GM23338 (cell line): ENCODE measurements at regions not wholly inside any gene's neighbourhood (a gene's known extent, or its start where the extent isn't known, plus 50 kb on each side); places are given as distances from the start of the nearest gene placed in this dataset.

Experiments
- ATAC-seq: fragments of 200-7000 bp; cut with Tn5 transposase; 3 replicates; pipeline ENCODE4 v1.9.1; 2020
- DNase-seq: peaks from one replicate; pipeline ENCODE4 v3.0.0-alpha.2; 2015; ENCODE audit warnings: low spot score
- H2AFZ ChIP-seq: fragments of 200-600 bp; sonication (generic); 2 replicates; pipeline ENCODE4 v1.8.0; 2016; ENCODE audit warnings: antibody characterized with exemption, mild to moderate bottlenecking, moderate library complexity
- H3F3A ChIP-seq: fragments of 200-600 bp; sonication (generic); replicated peaks from 2 replicates; pipeline ENCODE4 v1.8.0; 2017; ENCODE audit warnings: antibody characterized with exemption, mixed run types, low read depth
- H3K27ac ChIP-seq: fragments of 200-600 bp; sonication (generic); 2 replicates; pipeline ENCODE4 v1.6.1; 2016; ENCODE audit warnings: low read depth
- H3K27me3 ChIP-seq: fragments of 200-600 bp; sonication (generic); 2 replicates; pipeline ENCODE4 v1.8.0; 2016; ENCODE audit warnings: mild to moderate bottlenecking, mixed run types, moderate library complexity; ENCODE audit not compliant: insufficient read depth
- H3K36me3 ChIP-seq: fragments of 200-600 bp; sonication (generic); 2 replicates; pipeline ENCODE4 v1.8.0; 2016; ENCODE audit warnings: mild to moderate bottlenecking; ENCODE audit not compliant: insufficient read depth
- H3K4me1 ChIP-seq: fragments of 200-600 bp; sonication (generic); 2 replicates; pipeline ENCODE4 v1.8.0; 2016; ENCODE audit warnings: mild to moderate bottlenecking, moderate library complexity; ENCODE audit not compliant: insufficient read depth
- H3K4me2 ChIP-seq: fragments of 200-600 bp; sonication (generic); 2 replicates; pipeline ENCODE4 v1.7.1; 2017; ENCODE audit warnings: mixed run types
- H3K4me3 ChIP-seq: fragments of 200-600 bp; sonication (generic); 2 replicates; pipeline ENCODE4 v1.6.1; 2016; ENCODE audit warnings: mixed run types
- H3K79me2 ChIP-seq: fragments of 200-600 bp; sonication (generic); replicated peaks from 2 replicates; pipeline ENCODE4 v1.8.0; 2017; ENCODE audit warnings: mild to moderate bottlenecking; ENCODE audit not compliant: insufficient read depth
- H3K9me2 ChIP-seq: fragments of 200-600 bp; sonication (generic); 2 replicates; pipeline ENCODE4 v1.8.0; 2017; ENCODE audit not compliant: insufficient read depth
- H4K20me1 ChIP-seq: fragments of 200-600 bp; sonication (generic); replicated peaks from 2 replicates; pipeline ENCODE4 v1.8.0; 2017; ENCODE audit warnings: mild to moderate bottlenecking; ENCODE audit not compliant: insufficient read depth
- H3K27ac Mint-ChIP-seq: 2 replicates; pipeline ENCODE4 v1.8.0; 2020; ENCODE audit warnings: inconsistent platforms, mild to moderate bottlenecking, moderate library complexity, mixed read lengths
- H3K27me3 Mint-ChIP-seq: 3 replicates; pipeline ENCODE4 v1.8.0; 2022; ENCODE audit warnings: low read depth, mild to moderate bottlenecking, moderate library complexity, mixed read lengths, inconsistent platforms; ENCODE audit not compliant: insufficient read depth, poor library complexity
- H3K36me3 Mint-ChIP-seq: 3 replicates; pipeline ENCODE4 v1.8.0; 2021; ENCODE audit warnings: low read depth, mild to moderate bottlenecking, inconsistent platforms, moderate library complexity, mixed read lengths
- H3K4me1 Mint-ChIP-seq: 3 replicates; pipeline ENCODE4 v1.8.0; 2020; ENCODE audit warnings: mild to moderate bottlenecking, inconsistent platforms, mixed read lengths
- H3K4me3 Mint-ChIP-seq: 3 replicates; pipeline ENCODE4 v1.8.0; 2021; ENCODE audit warnings: moderate library complexity, mild to moderate bottlenecking, inconsistent platforms, mixed read lengths
- H3K9me3 Mint-ChIP-seq: 3 replicates; pipeline ENCODE4 v1.8.0; 2020; ENCODE audit warnings: moderate library complexity, mild to moderate bottlenecking, inconsistent platforms, mixed read lengths
- CREB1 ChIP-seq: fragments of 250-450 bp; sonication (Bioruptor Pico); IDR thresholded peaks from 2 replicates; pipeline ENCODE4 v1.5.0; 2020; ENCODE audit warnings: low read depth, mild to moderate bottlenecking, moderate library complexity
- JUNB ChIP-seq: IDR thresholded peaks from one replicate; pipeline ENCODE4 v1.6.1; 2016; ENCODE audit warnings: antibody characterized with exemption; ENCODE audit not compliant: unreplicated experiment
- STAT1 ChIP-seq: IDR thresholded peaks from one replicate; pipeline ENCODE4 v1.6.1; 2016; ENCODE audit warnings: antibody characterized with exemption; ENCODE audit not compliant: unreplicated experiment
- ZNF331 ChIP-seq: fragments of 250-450 bp; sonication (Bioruptor Pico); IDR thresholded peaks from 2 replicates; pipeline ENCODE4 v1.5.0; 2020; ENCODE audit warnings: low read depth, mild to moderate bottlenecking, moderate library complexity
- ZNF462 ChIP-seq: fragments of 250-450 bp; sonication (Bioruptor Pico); IDR thresholded peaks from 2 replicates; pipeline ENCODE4 v1.5.0; 2020; ENCODE audit warnings: mild to moderate bottlenecking, moderate library complexity

DNA sequence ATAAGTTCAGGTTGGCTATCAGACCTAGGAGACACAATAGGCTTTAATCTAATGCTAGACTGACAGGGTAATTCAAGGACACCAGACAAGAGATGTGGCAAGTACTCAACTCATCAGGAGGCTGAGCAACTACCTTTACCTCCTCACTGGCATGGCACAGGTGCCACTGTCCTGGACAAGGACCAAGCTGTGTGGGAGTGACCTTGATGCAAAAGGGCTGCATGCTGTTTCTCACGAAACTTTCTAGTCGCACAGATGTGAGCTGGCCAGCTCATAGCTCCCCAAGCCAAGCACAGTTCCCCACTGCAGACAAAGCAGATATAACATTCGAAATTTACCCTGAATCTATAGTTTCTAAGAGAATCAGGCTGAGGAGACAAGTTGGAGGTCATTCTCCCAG lies 207.6 kb upstream of the GHITM start:
- DNase-seq (no peak), ATAC-seq (no peak)
- no peaks in the 10 kb centered on the region for H3K36me3 ChIP-seq
- Mint-ChIP-seq H3K27me3 (peaks cover 1% of the 10 kb centered on the region), H3K27ac (no peak overlapping the region), H3K4me1 (peaks cover 19% of the 10 kb centered on the region), H3K4me3 (no peak overlapping the region), H3K36me3 (no peaks in the 10 kb centered on the region), H3K9me3 (no peaks in the 10 kb centered on the region)
- no peaks in the 10 kb centered on the region for H3F3A ChIP-seq
- peaks cover 14% of the 10 kb centered on the region; the same call in 1 of the 2 replicates for H3K9me2 ChIP-seq
- TF ChIP-seq ZNF462 (CRISPR knock-in tag) (no peak), STAT1 (no peak), CREB1 (no peak), ZNF331 (no peak)
- H3K4me1 ChIP-seq, result peaks cover 6% of the 10 kb centered on the region
- no peaks in the 10 kb centered on the region for H4K20me1 ChIP-seq
- no peaks in the 10 kb centered on the region for H3K27me3 ChIP-seq
- H3K27ac ChIP-seq, result no peak overlapping the region
- no peaks in the 10 kb centered on the region for H3K79me2 ChIP-seq
- H3K4me2 ChIP-seq, result no peak overlapping the region
- H2AFZ ChIP-seq, result no peak overlapping the region
- H3K4me3 ChIP-seq, result no peak overlapping the region

GRCh38 chr10:83932245-83932644 lies 207.1 kb upstream of the GHITM start:
- Histone ChIP-seq H3F3A (no peaks in the 10 kb centered on the region), H3K27ac (no peak overlapping the region), H3K4me3 (no peak overlapping the region), H3K79me2 (no peaks in the 10 kb centered on the region), H4K20me1 (no peaks in the 10 kb centered on the region), H3K9me2 (peaks cover 13% of the 10 kb centered on the region; the same call in 1 of the 2 replicates), H3K4me2 (peak overlapping the region; percentile 19), H3K4me1 (peaks cover 6% of the 10 kb centered on the region; the same call in 1 of the 2 replicates), H3K27me3 (no peaks in the 10 kb centered on the region), H2AFZ (no peak overlapping the region), H3K36me3 (no peaks in the 10 kb centered on the region)
- Mint-ChIP-seq H3K27me3 (peaks cover 1% of the 10 kb centered on the region), H3K36me3 (no peaks in the 10 kb centered on the region), H3K4me1 (peaks cover 17% of the 10 kb centered on the region), H3K9me3 (no peaks in the 10 kb centered on the region), H3K27ac (no peak overlapping the region), H3K4me3 (no peak overlapping the region)
- ATAC-seq, result peak; percentile 44; the same call in 2 of the 3 replicates
- TF ChIP-seq JUNB (no peak), ZNF462 (CRISPR knock-in tag) (peak; percentile 71; the same call in 1 of the 2 replicates)
- no peak for DNase-seq
